Colonic mucosa (tissue), 4 donors: ENCODE measurements at regions not wholly inside any gene's neighbourhood (a gene's known extent, or its start where the extent isn't known, plus 50 kb on each side); places are given as distances from the start of the nearest gene placed in this dataset.
"Not testable (repeated sequence)": the region's sequence is repeated elsewhere in the genome, so short reads cannot be mapped to it uniquely, and the experiment has no call there.

Experiments used
- DNase-seq: peaks from one replicate; pipeline ENCODE4 v3.0.0-alpha.2; 2020
- H3K27ac ChIP-seq: fragments of 200-600 bp; one replicate; pipeline ENCODE4 v1.8.0; 2021
- H3K27me3 ChIP-seq: fragments of 200-600 bp; one replicate; pipeline ENCODE4 v1.8.0; 2021
- H3K36me3 ChIP-seq: fragments of 200-600 bp; one replicate; pipeline ENCODE4 v1.8.0; 2021
- H3K4me1 ChIP-seq: fragments of 200-600 bp; one replicate; pipeline ENCODE4 v1.8.0; 2021; ENCODE audit warnings: mild to moderate bottlenecking
- H3K4me3 ChIP-seq: fragments of 200-600 bp; one replicate; pipeline ENCODE4 v1.8.0; 2021
- H3K9ac ChIP-seq, 2 donors: one replicate each; pipeline ENCODE4 v1.7.0; 2013; ENCODE audit warnings: control low read depth in 2 of 2, low read depth in 2 of 2, low read length in 2 of 2
- H3K9me3 ChIP-seq: fragments of 200-600 bp; one replicate; pipeline ENCODE4 v1.8.0; 2021
- intact Hi-C: fragments of 100-400 bp; cut with DNase I; formaldehyde crosslinking; loops from one replicate; pipeline ENCODE4 v1.14.1; 2022
- TF ChIP-seq, protein P1 (sequence below): fragments of 200-600 bp; IDR thresholded peaks from one replicate; pipeline ENCODE4 v1.8.0; 2022; ENCODE audit warnings: antibody characterized with exemption, mild to moderate bottlenecking
- donor health status: healthy.
- donor health status: DM: no; HTN: no; CAD: no.
- donor health status: DM: no; HTN: no; CAD: no.

DNA sequence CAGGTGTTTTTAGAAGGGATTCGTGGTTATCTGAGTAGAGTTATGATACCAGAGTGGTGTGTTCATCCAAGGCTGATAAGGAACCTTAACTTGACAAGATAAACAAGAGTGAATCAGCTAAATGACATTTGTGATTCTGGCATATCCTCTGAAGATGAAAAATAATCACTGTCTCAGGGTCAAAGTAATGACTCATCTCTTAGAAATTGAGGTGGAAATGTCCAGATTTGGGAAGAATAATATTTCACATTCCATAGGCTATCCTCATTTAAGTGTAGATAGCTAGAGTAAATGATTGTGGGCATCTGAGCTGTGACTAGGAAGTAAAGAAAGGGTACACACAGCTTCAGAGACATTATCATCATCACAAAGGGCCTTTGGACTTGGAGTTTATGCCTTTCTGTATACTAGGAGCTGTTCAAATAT, 255.7 kb downstream of the GJA1 start:
- TF ChIP-seq, protein P1, sequence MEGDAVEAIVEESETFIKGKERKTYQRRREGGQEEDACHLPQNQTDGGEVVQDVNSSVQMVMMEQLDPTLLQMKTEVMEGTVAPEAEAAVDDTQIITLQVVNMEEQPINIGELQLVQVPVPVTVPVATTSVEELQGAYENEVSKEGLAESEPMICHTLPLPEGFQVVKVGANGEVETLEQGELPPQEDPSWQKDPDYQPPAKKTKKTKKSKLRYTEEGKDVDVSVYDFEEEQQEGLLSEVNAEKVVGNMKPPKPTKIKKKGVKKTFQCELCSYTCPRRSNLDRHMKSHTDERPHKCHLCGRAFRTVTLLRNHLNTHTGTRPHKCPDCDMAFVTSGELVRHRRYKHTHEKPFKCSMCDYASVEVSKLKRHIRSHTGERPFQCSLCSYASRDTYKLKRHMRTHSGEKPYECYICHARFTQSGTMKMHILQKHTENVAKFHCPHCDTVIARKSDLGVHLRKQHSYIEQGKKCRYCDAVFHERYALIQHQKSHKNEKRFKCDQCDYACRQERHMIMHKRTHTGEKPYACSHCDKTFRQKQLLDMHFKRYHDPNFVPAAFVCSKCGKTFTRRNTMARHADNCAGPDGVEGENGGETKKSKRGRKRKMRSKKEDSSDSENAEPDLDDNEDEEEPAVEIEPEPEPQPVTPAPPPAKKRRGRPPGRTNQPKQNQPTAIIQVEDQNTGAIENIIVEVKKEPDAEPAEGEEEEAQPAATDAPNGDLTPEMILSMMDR, result no peak
- Histone ChIP-seq H3K4me3 (no peak overlapping the region), H3K9me3 (no peaks in the 10 kb centered on the region), H3K9ac (no peak overlapping the region), H3K27me3 (no peaks in the 10 kb centered on the region), H3K27ac (no peak overlapping the region), H3K4me1 (no peaks in the 10 kb centered on the region), H3K36me3 (no peaks in the 10 kb centered on the region)
- intact Hi-C loops, result no loop called here
- no peak for DNase-seq

DNA sequence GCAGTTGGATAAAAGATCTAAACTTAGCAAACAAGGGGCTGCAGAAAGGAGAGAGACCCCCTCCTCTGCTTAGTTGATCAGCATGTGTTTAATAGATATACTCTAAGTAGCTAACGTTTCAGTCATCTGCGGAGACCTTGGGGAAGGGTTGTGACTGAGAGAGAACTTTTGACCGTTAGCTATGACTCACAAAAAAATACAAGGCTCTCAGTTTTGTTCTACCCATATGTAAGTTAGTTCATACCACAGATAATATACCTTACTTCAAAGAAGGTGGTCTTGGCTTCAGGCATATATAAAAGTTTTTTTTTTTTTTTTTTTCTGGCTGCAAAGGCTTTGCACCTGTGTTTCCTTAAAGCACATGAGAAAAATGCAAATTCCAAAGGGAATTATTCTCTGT, 258.9 kb downstream of the GJA1 start:
- no peaks in the 10 kb centered on the region for H3K36me3 ChIP-seq
- H3K27me3 ChIP-seq, result no peaks in the 10 kb centered on the region
- TF ChIP-seq, protein P1, result no peak
- intact Hi-C loops, result no loop called here
- no peak for DNase-seq
- H3K4me3 ChIP-seq, result no peak overlapping the region
- H3K4me1 ChIP-seq, result no peaks in the 10 kb centered on the region
- no peak overlapping the region for H3K9ac ChIP-seq
- no peak overlapping the region for H3K27ac ChIP-seq
- H3K9me3 ChIP-seq, result no peaks in the 10 kb centered on the region

DNA sequence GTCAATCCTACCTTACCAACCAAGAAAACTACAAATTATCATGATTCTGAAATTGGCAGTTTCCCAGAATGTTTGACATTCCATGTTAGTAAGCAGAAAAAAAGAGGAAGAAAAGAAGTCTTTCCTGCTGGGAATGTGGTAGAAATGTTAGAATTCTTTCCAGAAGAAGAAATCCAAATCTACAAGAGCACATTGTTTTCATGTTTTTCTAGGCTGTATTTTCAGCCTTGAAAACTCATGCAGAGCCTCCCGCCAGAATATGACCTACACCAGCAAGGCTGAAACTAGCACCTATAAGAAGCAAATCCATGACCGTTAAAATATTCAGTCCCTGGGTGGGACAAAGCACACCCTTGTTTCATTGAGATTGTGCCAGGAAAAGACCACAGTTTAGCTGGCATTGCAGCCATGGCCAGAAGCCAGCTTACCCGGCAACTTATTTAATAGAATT, 259.4 kb downstream of the GJA1 start:
- intact Hi-C loops, result no loop called here
- Histone ChIP-seq H3K36me3 (no peaks in the 10 kb centered on the region), H3K4me3 (no peak overlapping the region), H3K27ac (no peak overlapping the region), H3K9ac (no peak overlapping the region), H3K4me1 (no peaks in the 10 kb centered on the region), H3K9me3 (no peaks in the 10 kb centered on the region), H3K27me3 (no peaks in the 10 kb centered on the region)
- no peak for DNase-seq
- TF ChIP-seq, protein P1, result no peak

DNA sequence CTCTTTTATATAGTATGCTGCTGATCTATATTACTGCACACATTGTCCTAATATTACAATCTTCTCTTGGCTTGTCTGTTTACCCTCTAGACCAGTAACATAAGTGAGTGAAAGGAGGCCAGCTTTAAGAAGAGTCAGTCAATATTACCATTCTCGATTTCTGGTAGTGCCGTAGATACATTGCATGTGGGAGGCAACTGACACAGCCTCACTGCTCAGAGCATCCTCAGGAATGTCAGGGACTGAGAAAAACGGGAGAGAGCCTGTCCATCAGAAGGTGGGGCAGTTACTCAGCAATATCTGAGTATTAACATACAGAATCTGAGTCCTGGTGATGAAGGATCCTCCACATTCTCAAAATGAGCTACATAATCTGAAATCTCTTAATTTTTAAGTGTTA, 259.9 kb downstream of the GJA1 start:
- Histone ChIP-seq H3K9ac (no peak overlapping the region), H3K4me3 (no peak overlapping the region), H3K27me3 (no peaks in the 10 kb centered on the region), H3K27ac (no peak overlapping the region), H3K4me1 (no peaks in the 10 kb centered on the region), H3K36me3 (no peaks in the 10 kb centered on the region), H3K9me3 (no peaks in the 10 kb centered on the region)
- intact Hi-C loops, result no loop called here
- no peak for DNase-seq
- TF ChIP-seq, protein P1, result no peak

DNA sequence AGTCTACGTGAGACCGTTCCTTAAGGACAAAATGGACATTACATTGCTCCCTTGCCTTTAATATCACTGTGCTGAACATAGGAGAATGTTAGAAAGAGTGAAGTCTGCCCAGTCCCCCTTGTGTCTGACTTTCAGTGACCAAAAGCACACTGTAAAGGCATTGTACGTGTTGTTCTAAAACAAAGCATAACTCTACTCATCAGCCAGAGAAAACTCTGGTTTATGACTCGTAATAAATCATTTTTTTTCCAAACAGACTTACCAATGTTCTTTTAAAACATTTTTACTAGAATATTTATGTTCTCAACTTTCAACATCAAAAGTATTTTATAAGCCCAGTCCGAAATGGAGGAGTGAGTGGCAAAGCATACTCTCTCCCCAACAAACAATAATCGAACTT, 262.5 kb downstream of the GJA1 start:
- no peaks in the 10 kb centered on the region for H3K9me3 ChIP-seq
- no peak overlapping the region for H3K27ac ChIP-seq
- H3K27me3 ChIP-seq, result no peaks in the 10 kb centered on the region
- no peak for DNase-seq
- no peaks in the 10 kb centered on the region for H3K4me1 ChIP-seq
- H3K4me3 ChIP-seq, result no peak overlapping the region
- H3K36me3 ChIP-seq, result no peaks in the 10 kb centered on the region
- intact Hi-C loops, result no loop called here
- H3K9ac ChIP-seq, result no peak overlapping the region
- TF ChIP-seq, protein P1, result no peak

DNA sequence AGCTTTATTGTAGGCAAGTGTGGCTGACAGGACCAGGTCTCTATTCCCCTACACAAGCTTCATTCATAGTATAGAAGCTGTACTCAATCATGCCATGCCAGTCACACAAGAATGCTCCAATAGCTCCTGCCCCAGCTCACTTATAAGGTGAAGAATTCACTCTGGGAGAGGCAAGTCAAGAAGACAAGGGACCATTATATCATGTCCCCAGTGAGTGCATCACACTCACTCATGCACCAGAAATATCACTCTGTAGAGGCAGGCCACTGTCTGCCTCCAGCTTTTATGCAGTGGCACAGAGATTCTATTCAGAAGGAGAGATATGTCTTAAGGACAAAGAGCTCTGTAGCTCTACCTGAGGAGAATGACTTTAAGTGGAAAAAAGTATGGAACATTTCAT, 263.2 kb downstream of the GJA1 start:
- TF ChIP-seq, protein P1, result no peak
- H3K4me3 ChIP-seq, result no peak overlapping the region
- no peaks in the 10 kb centered on the region for H3K36me3 ChIP-seq
- H3K9ac ChIP-seq, result no peak overlapping the region
- intact Hi-C loops, result no loop called here
- H3K4me1 ChIP-seq, result no peaks in the 10 kb centered on the region
- H3K9me3 ChIP-seq, result no peaks in the 10 kb centered on the region
- DNase-seq, result no peak
- no peak overlapping the region for H3K27ac ChIP-seq
- no peaks in the 10 kb centered on the region for H3K27me3 ChIP-seq

DNA sequence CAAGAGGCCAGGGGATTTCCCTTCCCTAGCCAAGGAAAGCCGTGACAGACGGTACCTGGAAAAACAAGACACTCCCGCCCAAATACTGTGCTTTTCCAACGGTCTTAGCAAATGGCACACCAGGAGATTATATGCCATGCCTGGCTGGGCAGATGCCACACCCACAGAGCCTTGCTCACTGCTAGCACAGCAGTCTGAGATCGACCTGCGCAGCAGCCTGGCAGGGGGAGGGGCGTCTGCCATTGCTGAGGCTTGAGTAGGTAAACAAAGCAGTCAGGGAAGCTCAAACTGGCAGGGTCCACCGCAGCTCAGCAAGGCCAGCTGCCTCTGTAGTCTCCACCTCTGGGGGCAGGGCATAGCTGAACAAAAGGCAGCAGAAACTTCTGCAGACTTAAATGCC, 267.7 kb downstream of the GJA1 start:
- intact Hi-C loops, H3K4me3 ChIP-seq, H3K9me3 ChIP-seq, H3K36me3 ChIP-seq, H3K9ac ChIP-seq, H3K27ac ChIP-seq, H3K27me3 ChIP-seq, DNase-seq, H3K4me1 ChIP-seq: not testable (repeated sequence)
